AML-193 (cell line): ENCODE measurements at regions not wholly inside any gene's neighbourhood (a gene's known extent, or its start where the extent isn't known, plus 50 kb on each side); places are given as distances from the start of the nearest gene placed in this dataset.
A peak's percentile ranks its signal among the peaks of the same experiment; 100 is the strongest.

ENCODE experiments used
- DNase-seq, 2 experiments: peaks; one replicate each; lab custom pipeline; 2025; lab: John Stamatoyannopoulos, UW

GRCh38 chr6:141677598-141678211 is 455.0 kb upstream of the GJE1 start:
- DNase-seq = peak; percentile 32 to 53

- DNase-seq = peak in 1 of 2 experiments; percentile 9
Measured at GRCh38 chr6:141675957-141676356, 456.8 kb upstream of the GJE1 start.

DNA sequence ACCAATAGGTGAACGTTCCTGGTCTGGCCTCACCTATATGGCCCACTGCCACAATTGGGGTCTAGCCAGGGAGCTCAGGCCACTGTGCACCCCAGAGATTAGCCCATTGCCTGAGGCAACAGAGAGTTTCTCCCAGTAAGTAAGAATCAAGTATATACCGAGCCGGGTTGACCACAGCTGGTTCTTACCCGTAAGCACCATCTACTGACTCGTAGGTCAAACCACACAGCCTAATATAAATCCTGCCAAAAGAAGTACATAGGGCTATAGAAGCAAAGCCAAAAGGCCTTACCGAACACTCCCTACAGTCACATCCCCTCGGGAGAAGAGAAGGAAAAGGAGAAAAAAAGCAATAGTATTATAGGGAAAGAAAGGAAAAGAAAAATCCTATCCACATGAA is 463.6 kb upstream of the GJE1 start:
- DNase-seq = no peak

GRCh38 chr6:141667580-141668309 is 465.0 kb upstream of the GJE1 start:
- no peak for DNase-seq

DNA sequence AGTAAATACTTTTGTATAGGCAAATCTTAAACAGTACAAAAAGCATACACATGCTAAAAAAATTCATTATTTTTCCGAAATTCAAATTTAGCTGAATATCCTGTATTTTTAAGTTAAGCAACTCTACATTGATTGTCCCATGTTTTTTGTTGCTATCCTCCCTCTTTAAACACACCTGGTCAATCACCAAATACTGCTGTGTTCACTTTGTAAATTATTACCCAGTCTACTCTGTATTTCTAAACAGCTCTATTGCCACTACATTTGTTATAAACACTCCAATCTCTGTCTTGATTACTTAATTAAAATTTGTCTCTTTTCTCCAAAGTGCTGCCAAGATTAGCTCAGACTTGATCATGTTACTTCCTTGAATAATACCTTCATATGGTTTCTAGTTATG is 466.5 kb upstream of the GJE1 start:
- no peak for DNase-seq

DNA sequence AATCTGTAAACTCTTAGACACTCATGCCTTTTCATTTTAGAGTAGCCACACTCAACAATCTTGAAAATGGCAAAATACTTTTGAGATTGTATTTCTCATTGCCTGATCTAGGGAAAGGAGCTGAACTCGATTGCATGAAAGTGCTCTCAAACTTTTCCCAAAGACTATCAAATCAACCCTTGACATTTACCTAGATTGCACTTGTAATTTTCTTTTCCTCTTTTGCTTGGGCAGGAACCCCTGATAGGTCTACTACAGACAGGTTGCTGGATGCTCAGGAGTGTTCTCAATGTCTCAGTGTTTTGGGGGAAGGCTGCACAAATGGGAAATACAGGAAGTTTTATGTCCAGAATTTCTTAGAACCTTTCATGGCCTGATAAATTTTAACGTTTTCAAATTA is 468.0 kb upstream of the GJE1 start:
- no peak for DNase-seq

DNA sequence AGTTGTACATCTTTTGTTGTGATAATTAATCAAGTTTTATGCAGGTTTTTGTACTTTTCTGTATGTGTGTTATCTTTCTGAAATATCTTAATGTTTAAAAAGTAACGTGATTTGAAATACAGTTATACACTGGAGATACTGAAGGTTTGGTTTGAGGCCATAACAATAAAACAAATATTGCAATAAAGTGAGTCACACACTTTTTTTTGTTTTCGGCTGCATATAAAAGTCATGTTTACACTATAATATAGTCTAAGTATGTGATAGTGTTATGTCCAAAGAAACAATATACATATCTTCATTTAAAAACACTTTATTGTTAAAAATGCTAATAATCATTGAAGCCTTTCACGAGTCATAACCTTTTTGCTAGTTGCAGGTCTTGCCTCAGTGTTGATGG is 473.1 kb upstream of the GJE1 start:
- DNase-seq = no peak

DNA sequence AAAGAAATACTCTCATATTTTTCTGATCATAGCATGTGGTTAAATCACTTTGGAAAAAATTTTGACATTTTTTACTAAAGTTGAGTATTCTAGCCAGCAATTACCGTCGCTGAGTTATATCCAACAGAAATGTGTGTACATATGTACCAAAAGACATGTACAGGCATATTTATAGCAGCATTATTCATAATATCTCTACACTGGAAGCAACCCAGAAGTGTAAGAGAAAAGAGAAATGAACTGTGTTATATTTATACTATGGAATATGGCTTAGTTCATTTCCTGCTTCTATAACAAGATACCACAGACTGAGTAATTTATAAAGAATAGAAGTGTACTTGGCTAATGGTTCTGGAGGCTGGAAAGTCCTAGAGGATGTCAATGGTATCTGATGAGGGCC is 474.0 kb upstream of the GJE1 start:
- no peak for DNase-seq

DNA sequence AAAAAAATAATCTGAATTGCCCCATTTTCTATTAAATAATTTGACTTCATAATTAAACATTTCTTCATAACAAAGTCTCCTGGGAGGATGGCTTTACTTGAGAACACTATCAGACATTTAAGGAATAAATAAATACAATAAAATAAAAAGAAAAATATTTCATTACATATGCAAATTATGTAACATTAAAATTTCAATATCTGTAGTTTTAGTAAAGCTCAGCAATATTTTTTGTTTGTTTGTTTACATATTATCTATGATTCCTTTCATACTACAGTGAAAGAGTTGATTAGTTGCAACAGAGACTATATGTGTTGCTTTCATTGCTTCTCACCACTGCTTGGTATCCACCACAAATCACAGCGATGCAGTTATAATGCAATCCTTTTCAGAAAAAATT is 474.9 kb upstream of the GJE1 start:
- no peak for DNase-seq

DNA sequence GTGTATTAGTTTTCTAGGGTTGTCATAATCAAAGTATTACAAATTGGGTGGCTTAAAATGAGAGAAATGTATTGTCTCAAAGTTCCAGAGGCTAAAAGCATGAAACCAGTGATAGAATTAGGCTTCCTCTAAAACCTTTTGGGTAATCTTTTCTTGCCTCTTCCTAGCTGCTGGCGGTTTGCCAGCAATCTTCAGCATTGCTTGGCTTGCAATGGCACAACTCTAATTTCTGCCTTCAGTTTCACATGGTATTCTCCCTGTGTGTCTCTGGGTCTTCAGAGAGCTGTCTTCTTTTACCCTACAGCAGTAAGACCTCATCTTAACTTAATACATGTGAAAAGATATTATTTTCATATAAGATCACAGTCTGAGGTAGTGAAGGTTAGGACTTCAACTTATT is 479.1 kb upstream of the GJE1 start:
- no peak for DNase-seq

GRCh38 chr6:141641951-141642350 is 490.8 kb upstream of the GJE1 start:
- DNase-seq = no peak

GRCh38 chr6:141641406-141641805 is 491.3 kb upstream of the GJE1 start:
- no peak for DNase-seq

DNA sequence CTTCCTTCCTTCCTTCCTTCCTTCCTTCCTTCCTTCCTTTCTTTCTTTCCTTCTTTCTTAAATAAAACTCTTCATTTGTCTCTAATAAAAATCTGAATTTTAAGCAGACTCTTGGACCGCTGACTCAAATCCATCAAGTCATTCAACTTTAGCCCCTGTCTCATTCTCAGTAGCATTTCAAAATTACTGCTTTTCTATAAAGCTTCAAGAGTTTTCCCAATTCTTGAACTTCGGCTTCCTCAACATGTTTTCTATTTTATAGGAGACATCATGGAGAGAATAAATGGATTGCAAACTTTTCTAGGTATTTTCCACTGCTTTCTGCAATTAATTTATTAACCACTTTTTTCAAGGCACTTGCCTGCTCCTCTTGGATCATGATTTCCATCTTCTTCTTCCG is 497.1 kb upstream of the GJE1 start:
- DNase-seq = no peak

DNA sequence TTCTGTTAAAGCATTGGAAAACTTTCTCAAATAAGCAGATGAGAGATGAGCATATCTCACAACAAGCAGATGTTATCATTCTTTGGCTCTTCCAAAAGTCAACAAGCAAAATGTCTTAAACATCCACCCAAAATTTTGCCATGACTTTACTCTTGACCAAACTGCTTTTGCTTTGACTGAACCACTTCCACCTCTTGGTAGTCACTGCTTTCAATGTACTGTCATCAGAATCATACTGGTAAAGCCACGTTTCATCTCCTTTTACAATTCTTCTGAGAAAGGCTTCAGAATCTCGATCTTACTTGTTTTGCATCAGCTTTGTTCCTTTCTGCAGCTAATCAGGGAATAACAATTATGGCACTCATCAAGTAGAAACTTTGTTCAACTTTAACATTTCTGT is 498.5 kb upstream of the GJE1 start:
- DNase-seq = no peak

GRCh38 chr6:141624301-141624700 is 508.4 kb upstream of the GJE1 start:
- DNase-seq = no peak

DNA sequence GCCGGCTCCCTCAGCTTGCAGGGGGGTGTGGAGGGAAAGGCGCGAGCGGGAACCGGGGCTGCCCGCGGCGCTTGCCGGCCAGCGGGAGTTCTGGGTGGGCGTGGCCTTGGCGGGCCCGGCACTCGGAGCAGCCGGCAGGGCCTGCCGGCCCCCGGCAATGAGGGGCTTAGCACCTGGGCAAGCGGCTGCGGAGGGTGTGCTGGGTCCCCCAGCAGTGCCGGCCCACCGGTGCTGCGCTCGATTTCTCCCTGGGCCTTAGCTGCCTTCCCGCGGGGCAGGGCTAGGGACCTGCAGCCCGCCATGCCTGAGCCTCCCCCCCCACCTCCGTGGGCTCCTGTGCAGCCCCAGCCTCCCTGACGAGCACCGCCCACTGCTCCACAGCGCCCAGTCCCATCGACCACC is 514.5 kb upstream of the GJE1 start:
- DNase-seq = no peak

DNA sequence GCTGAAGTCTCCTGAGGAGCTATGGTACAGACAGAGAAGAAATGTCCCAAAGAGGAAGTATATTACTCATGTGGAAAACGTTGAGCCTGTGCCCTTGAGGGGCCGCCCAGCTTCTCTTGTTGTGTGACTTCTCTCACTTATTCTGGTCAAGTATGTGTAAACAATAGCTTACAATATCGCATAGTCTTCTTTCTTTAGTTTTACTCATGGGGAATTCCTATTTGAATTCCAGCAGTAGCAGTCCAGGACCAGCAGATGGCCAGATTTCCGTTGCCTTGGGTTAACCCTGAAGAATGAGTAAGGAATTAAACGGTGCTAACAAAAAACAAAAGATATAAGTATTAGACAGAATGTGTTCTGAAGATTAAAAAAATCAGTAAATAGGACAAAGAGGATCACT is 522.0 kb upstream of the GJE1 start:
- DNase-seq = no peak

- no peak for DNase-seq
Measured at GRCh38 chr6:141607956-141608355, 524.8 kb upstream of the GJE1 start.

DNA sequence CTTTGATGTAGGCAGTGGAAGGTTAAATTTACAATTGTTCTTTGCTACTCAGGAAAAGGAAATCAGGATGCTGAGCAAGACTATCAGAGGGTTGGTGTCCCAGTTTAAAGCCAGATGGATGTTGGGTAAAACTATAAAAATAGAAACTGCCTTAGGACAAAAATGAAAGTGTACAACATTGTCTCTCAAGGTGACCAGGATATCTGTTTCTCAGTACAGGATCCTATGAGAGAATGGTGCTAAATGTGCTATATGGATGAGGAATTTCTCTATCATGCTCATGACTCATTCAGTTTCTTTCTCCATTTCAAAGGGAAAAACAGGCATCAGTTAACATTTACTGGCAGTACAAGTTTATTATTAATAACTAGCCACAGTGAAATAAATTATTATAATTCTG is 534.2 kb upstream of the GJE1 start:
- no peak for DNase-seq

DNA sequence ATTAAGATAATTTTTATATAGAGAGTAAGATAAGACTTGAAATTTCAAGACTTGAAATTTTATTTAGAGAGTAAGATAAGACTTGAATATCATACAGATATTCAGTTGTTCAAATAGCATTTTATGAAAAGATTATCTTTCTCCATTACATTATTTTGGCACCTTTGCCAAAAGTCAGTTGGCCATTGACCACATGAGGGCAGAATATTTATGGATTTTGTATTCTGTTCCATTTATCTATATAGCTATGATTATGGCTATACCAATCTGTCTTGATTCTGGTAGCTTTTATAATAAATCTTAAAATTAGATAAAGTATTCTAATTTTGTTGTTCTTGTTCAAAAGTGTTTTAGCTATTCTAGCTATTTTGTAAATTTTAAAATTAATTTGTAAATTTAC is 537.9 kb upstream of the GJE1 start:
- DNase-seq = no peak

DNA sequence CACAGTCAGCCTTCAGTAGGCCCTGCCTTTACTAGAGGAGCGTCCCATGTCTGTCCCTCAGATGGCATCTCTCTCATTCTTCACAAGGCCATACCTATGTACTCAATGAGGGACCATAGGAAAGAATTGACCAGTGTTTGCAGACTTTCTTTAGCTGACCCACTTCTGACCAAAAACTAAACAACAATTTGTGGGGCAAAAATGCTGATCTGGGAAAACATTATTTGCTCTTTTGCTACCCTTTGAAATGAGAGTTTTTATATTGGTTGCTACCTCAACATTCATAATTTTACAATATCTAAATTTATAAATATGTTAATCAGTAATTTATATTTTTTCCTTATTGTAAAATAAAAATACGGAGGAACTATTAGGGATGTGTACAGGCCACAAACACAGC is 539.4 kb upstream of the GJE1 start:
- no peak for DNase-seq

GRCh38 chr6:141587482-141588266 is 545.1 kb upstream of the GJE1 start:
- DNase-seq = no peak

DNA sequence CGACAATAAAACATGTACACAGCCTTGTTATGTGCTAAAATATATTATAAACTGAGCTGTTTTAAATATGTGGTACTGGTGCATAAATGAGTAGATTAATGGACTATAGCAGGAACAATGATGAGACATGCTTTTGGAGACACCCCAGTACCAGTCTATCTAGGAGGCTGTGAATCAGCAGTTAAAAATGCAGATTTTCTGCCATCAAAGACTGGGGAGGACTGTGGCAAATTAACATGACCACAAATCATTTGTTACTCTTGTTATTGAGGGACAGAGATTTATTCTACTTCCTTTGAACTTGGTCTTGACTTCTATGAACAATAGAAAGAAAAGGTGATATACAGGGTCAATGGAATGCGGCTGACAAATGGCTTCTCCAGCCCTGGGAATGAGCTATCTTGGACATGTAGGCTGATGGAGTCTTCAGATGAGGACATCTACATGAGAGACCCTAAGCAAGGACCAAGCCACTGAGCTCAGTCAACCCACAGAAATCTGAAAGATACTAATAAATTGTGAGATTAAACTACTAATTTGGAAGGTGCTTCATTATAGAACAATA is 551.7 kb upstream of the GJE1 start:
- DNase-seq = no peak
